B cell (primary cell): ENCODE measurements at regions not wholly inside any gene's neighbourhood (a gene's known extent, or its start where the extent isn't known, plus 50 kb on each side); places are given as distances from the start of the nearest gene placed in this dataset.

Experiments used
- ATAC-seq: fragments of 200-7000 bp; cut with Tn5 transposase; one replicate; pipeline ENCODE4 v1.10.0; 2021; ENCODE audit warnings: low read depth, mild to moderate bottlenecking, moderate number of reproducible peaks, moderate library complexity
- CTCF ChIA-PET: fragments of 350-600 bp; sonication (Branson Sonifier 250); formaldehyde crosslinking; loops from one replicate; lab custom pipeline; 2021; ENCODE audit warnings: antibody characterized with exemption, inconsistent platforms; lab: Charles Lee
- POLR2A ChIA-PET: fragments of 350-600 bp; sonication (Branson Sonifier 250); formaldehyde crosslinking; loops from one replicate; lab custom pipeline; 2021; ENCODE audit warnings: antibody characterized with exemption; lab: Charles Lee
- DNase-seq: peaks from one replicate; pipeline ENCODE4 v3.0.0; 2013
- H2AFZ ChIP-seq: 2 replicates; pipeline ENCODE4 v1.6.1; 2012; ENCODE audit warnings: mild to moderate bottlenecking, low read depth, low read length; ENCODE audit not compliant: insufficient read depth, poor library complexity, severe bottlenecking
- H3K27ac ChIP-seq, 2 donors: 1 replicate in 1 of 2; 2 replicates in 1 of 2; pipeline ENCODE4 v1.5.1; 2012 to 2013; ENCODE audit warnings: low read length in 2 of 2, mild to moderate bottlenecking in 2 of 2, moderate library complexity in 1 of 2
- H3K27me3 ChIP-seq, 4 experiments: fragments of 200-600 bp in 1 of 4; sonication (generic) in 1 of 4; replicated peaks in 1 of 4; 1 replicate in 2 of 4; 2 replicates in 2 of 4; pipeline versions ENCODE4 v1.6.1 to v1.7.0; 2013 to 2016; ENCODE audit warnings: low read length in 3 of 4, mild to moderate bottlenecking in 2 of 4, mixed read lengths in 1 of 4, moderate library complexity in 1 of 4; ENCODE audit not compliant: insufficient read depth in 4 of 4, control insufficient read depth in 3 of 4; ENCODE audit errors: control extremely low read depth in 1 of 4
- H3K36me3 ChIP-seq, 2 experiments: replicated peaks in 1 of 2; 1 replicate in 1 of 2; 2 replicates in 1 of 2; pipeline versions ENCODE4 v1.6.1 to v1.7.1; 2013; ENCODE audit warnings: low read length in 1 of 2; ENCODE audit not compliant: insufficient read depth in 2 of 2, control insufficient read depth in 1 of 2; ENCODE audit errors: control extremely low read depth in 1 of 2, extremely low read depth in 1 of 2
- H3K4me1 ChIP-seq, 2 donors: fragments of 200-600 bp in 1 of 2; sonication (generic) in 1 of 2; 1 replicate in 1 of 2; 2 replicates in 1 of 2; pipeline versions ENCODE4 v1.5.1 to v1.6.1; 2013 to 2017; ENCODE audit warnings: low read length in 2 of 2; ENCODE audit not compliant: control insufficient read depth in 2 of 2, insufficient read depth in 2 of 2
- H3K4me2 ChIP-seq: replicated peaks from 2 replicates; pipeline ENCODE3; 2012; ENCODE audit warnings: mild to moderate bottlenecking, low read depth, low read length; ENCODE audit not compliant: poor library complexity, severe bottlenecking
- H3K4me3 ChIP-seq, 5 experiments: fragments of 200-600 bp in 1 of 5; sonication (generic) in 1 of 5; 1 replicate in 3 of 5; 2 replicates in 2 of 5; pipeline versions ENCODE4 v1.5.1 to v1.7.0; 2011 to 2016; ENCODE audit warnings: low read length in 4 of 5, mild to moderate bottlenecking in 4 of 5, low read depth in 2 of 5, control low read depth in 1 of 5, moderate library complexity in 1 of 5; ENCODE audit not compliant: insufficient read depth in 1 of 5; ENCODE audit errors: control extremely low read depth in 1 of 5, extremely low read depth in 1 of 5
- H3K79me2 ChIP-seq: fragments of 200-600 bp; sonication (generic); one replicate; pipeline ENCODE4 v1.6.0; 2016; ENCODE audit warnings: low read length; ENCODE audit not compliant: control insufficient read depth, insufficient read depth
- H3K9ac ChIP-seq: fragments of 200-600 bp; sonication (generic); 2 replicates; pipeline ENCODE4 v1.6.1; 2017; ENCODE audit warnings: mild to moderate bottlenecking, low read length, moderate library complexity
- H3K9me3 ChIP-seq, 3 donors: one replicate each; pipeline versions ENCODE4 v1.6.1 to v1.7.1; 2013; ENCODE audit warnings: low read length in 2 of 3; ENCODE audit not compliant: control insufficient read depth in 2 of 3, insufficient read depth in 1 of 3; ENCODE audit errors: control extremely low read depth in 1 of 3
- H4K20me1 ChIP-seq: 2 replicates; pipeline ENCODE4 v1.6.0; 2012; ENCODE audit warnings: mild to moderate bottlenecking, low read length; ENCODE audit not compliant: insufficient read depth, control insufficient read depth, poor library complexity, severe bottlenecking
- H3K27ac Mint-ChIP-seq: one replicate; pipeline ENCODE4 v1.8.0; 2021; ENCODE audit warnings: mixed read lengths
- H3K27me3 Mint-ChIP-seq: one replicate; pipeline ENCODE4 v1.8.0; 2021; ENCODE audit warnings: mixed read lengths
- H3K4me1 Mint-ChIP-seq: one replicate; pipeline ENCODE4 v1.8.0; 2021; ENCODE audit warnings: mixed read lengths
- H3K4me3 Mint-ChIP-seq: one replicate; pipeline ENCODE4 v1.8.0; 2021; ENCODE audit warnings: mixed read lengths
- H3K9me3 Mint-ChIP-seq: one replicate; pipeline ENCODE4 v1.8.0; 2022; ENCODE audit warnings: mixed read lengths; ENCODE audit not compliant: insufficient read depth
- CTCF ChIP-seq: fragments of 200-600 bp; IDR thresholded peaks from one replicate; pipeline ENCODE4 v1.8.0; 2022; ENCODE audit warnings: antibody characterized with exemption, mild to moderate bottlenecking
- EZH2 ChIP-seq: IDR thresholded peaks from 2 replicates; pipeline ENCODE4 v1.6.1; 2012; ENCODE audit warnings: borderline replicate concordance, low read depth, mild to moderate bottlenecking, moderate library complexity, low read length; ENCODE audit not compliant: insufficient read depth, poor library complexity, severe bottlenecking
- WGBS: methylation state at CpG from one replicate; pipeline ENCODE4 v1.1.5; 2013; ENCODE audit warnings: missing lambda C conversion rate; ENCODE audit not compliant: insufficient coverage; 5-methylcytosine and 5-hydroxymethylcytosine counted together
- intact Hi-C: fragments of 100-400 bp; cut with micrococcal nuclease; formaldehyde crosslinking; loops from one replicate; pipeline ENCODE4 v1.10.0; 2022

GRCh38 chr5:172540099-172540870, 86.0 kb upstream of the SH3PXD2B start:
- no peaks in the 10 kb centered on the region for H3K36me3 ChIP-seq
- no peak for ATAC-seq
- no CpG with 5 or more reads among the region's 5 CpGs for WGBS
- H3K4me3 ChIP-seq = no peak overlapping the region
- Mint-ChIP-seq H3K27ac (no peak overlapping the region), H3K4me1 (no peaks in the 10 kb centered on the region), H3K9me3 (no peaks in the 10 kb centered on the region), H3K4me3 (no peak overlapping the region), H3K27me3 (peaks cover 12% of the 10 kb centered on the region)
- H2AFZ ChIP-seq = no peak overlapping the region
- peaks cover 0 to 19% (median 0%) of the 10 kb centered on the region in 3 donors for H3K9me3 ChIP-seq
- intact Hi-C loops = no loop called here
- no peaks in the 10 kb centered on the region for H3K79me2 ChIP-seq
- DNase-seq = no peak
- H4K20me1 ChIP-seq = no peaks in the 10 kb centered on the region
- no peak for TF ChIP-seq CTCF
- no peak for TF ChIP-seq EZH2
- H3K9ac ChIP-seq = no peak overlapping the region
- H3K27ac ChIP-seq = no peak overlapping the region
- H3K27me3 ChIP-seq = peaks cover 0 to 3% (median 1%) of the 10 kb centered on the region in 4 experiments
- H3K4me1 ChIP-seq = no peaks in the 10 kb centered on the region
- H3K4me2 ChIP-seq = no peak overlapping the region
- CTCF ChIA-PET = no interaction called here
- POLR2A ChIA-PET = interaction anchor here (0.7 kb wide), 1 partner anchor 9 kb away, joined by 9 read pairs; no protein-coding TSS in a partner anchor

- no peaks in the 10 kb centered on the region for H3K36me3 ChIP-seq
- H3K4me3 Mint-ChIP-seq = no peak overlapping the region
- H3K4me3 ChIP-seq = no peak overlapping the region
- peaks cover 0 to 3% (median 1%) of the 10 kb centered on the region in 4 experiments for H3K27me3 ChIP-seq
- H3K4me2 ChIP-seq = no peak overlapping the region
- no peaks in the 10 kb centered on the region for H3K79me2 ChIP-seq
- no peaks in the 10 kb centered on the region for H3K9me3 Mint-ChIP-seq
- H3K4me1 ChIP-seq = no peaks in the 10 kb centered on the region
- CTCF ChIA-PET = no interaction called here
- no peaks in the 10 kb centered on the region for H4K20me1 ChIP-seq
- H3K9ac ChIP-seq = no peak overlapping the region
- H3K27ac Mint-ChIP-seq = no peak overlapping the region
- H3K4me1 Mint-ChIP-seq = no peaks in the 10 kb centered on the region
- ATAC-seq (no peak), DNase-seq (no peak)
- TF ChIP-seq EZH2 (no peak), CTCF (no peak)
- H3K27ac ChIP-seq = no peak overlapping the region
- WGBS = 80% methylated on average over 1 of the region's 2 CpGs
- peaks cover under 1% of the 10 kb centered on the region for H3K27me3 Mint-ChIP-seq
- intact Hi-C loops = no loop called here
- H2AFZ ChIP-seq = no peak overlapping the region
- H3K9me3 ChIP-seq = peaks cover 0 to 8% (median 0%) of the 10 kb centered on the region in 3 donors
- POLR2A ChIA-PET = no interaction called here
Observed at GRCh38 chr5:172535108-172535445, 80.8 kb upstream of the SH3PXD2B start.
